Calu3 (cell line): ENCODE measurements at regions not wholly inside any gene's neighbourhood (a gene's known extent, or its start where the extent isn't known, plus 50 kb on each side); places are given as distances from the start of the nearest gene placed in this dataset.
A peak's percentile ranks its signal among the peaks of the same experiment; 100 is the strongest.
"Not testable (repeated sequence)": the region's sequence is repeated elsewhere in the genome, so short reads cannot be mapped to it uniquely, and the experiment has no call there.

Experiments used
- BruUV-seq: library from RNA; stranded (reverse); fragments of 400-500 nt; replicated peaks from 2 replicates; lab custom pipeline; 2021; lab: Mats Ljungman, UMichigan
- CTCF ChIA-PET: fragments of 300-600 bp; sonication (Branson Sonifier 250); formaldehyde crosslinking; loops from one replicate; lab custom pipeline; 2022; ENCODE audit warnings: antibody characterized with exemption; lab: Charles Lee
- DNase-seq: peaks from one replicate; pipeline ENCODE4 v3.0.0; 2022
- H3K27ac Mint-ChIP-seq: one replicate; pipeline ENCODE4 v1.8.0; 2022; ENCODE audit warnings: mixed read lengths; ENCODE audit not compliant: unreplicated experiment
- H3K27me3 Mint-ChIP-seq: one replicate; pipeline ENCODE4 v1.8.0; 2022; ENCODE audit warnings: mixed read lengths; ENCODE audit not compliant: unreplicated experiment
- H3K36me3 Mint-ChIP-seq: one replicate; pipeline ENCODE4 v1.8.0; 2022; ENCODE audit warnings: mild to moderate bottlenecking, moderate library complexity, mixed read lengths; ENCODE audit not compliant: insufficient read depth, unreplicated experiment
- H3K4me1 Mint-ChIP-seq: one replicate; pipeline ENCODE4 v1.8.0; 2022; ENCODE audit warnings: mild to moderate bottlenecking, low read depth, mixed read lengths; ENCODE audit not compliant: unreplicated experiment
- H3K4me3 Mint-ChIP-seq: one replicate; pipeline ENCODE4 v1.8.0; 2022; ENCODE audit warnings: mild to moderate bottlenecking, low read depth, moderate library complexity, mixed read lengths; ENCODE audit not compliant: unreplicated experiment
- H3K9me3 Mint-ChIP-seq: one replicate; pipeline ENCODE4 v1.8.0; 2022; ENCODE audit warnings: low read depth, mixed read lengths; ENCODE audit not compliant: unreplicated experiment
- intact Hi-C: fragments of 100-400 bp; cut with micrococcal nuclease; formaldehyde crosslinking; loops from one replicate; pipeline ENCODE4 v1.10.0; 2022; ENCODE audit not compliant: unreplicated experiment
- TF ChIP-seq, protein P1 (sequence below): fragments of 200-600 bp; IDR thresholded peaks from one replicate; pipeline ENCODE4 v1.8.0; 2022; ENCODE audit warnings: antibody characterized with exemption; ENCODE audit not compliant: unreplicated experiment

DNA sequence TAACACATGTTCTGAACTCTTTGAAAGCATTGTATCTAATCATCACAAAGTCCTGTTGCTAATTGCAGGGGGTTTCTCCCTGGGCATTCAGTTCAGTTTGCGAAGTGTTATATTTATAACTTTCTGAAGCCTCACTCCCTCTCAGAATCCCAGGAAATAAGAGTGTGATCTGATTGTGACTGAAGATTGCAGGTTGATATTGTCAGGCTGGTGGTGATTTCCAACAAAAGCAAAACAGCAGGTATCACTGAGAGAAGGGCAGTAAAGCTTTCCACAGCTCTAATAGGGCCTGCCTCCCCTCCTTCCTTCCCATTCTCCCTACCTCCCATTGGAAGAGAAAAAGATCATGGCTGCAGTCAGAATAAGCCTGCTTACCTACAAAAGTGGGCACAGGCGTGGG lies 466.7 kb upstream of the FSHR start:
- Mint-ChIP-seq H3K36me3 (no peaks in the 10 kb centered on the region), H3K4me3 (no peak overlapping the region), H3K4me1 (no peaks in the 10 kb centered on the region), H3K27ac (no peak overlapping the region), H3K27me3 (no peaks in the 10 kb centered on the region), H3K9me3 (no peaks in the 10 kb centered on the region)
- intact Hi-C loops, result loop anchor here (5.0 kb wide), 1 partner anchor 674 kb away; no protein-coding TSS in a partner anchor
- BruUV-seq, result no TSS peak
- TF ChIP-seq, protein P1, sequence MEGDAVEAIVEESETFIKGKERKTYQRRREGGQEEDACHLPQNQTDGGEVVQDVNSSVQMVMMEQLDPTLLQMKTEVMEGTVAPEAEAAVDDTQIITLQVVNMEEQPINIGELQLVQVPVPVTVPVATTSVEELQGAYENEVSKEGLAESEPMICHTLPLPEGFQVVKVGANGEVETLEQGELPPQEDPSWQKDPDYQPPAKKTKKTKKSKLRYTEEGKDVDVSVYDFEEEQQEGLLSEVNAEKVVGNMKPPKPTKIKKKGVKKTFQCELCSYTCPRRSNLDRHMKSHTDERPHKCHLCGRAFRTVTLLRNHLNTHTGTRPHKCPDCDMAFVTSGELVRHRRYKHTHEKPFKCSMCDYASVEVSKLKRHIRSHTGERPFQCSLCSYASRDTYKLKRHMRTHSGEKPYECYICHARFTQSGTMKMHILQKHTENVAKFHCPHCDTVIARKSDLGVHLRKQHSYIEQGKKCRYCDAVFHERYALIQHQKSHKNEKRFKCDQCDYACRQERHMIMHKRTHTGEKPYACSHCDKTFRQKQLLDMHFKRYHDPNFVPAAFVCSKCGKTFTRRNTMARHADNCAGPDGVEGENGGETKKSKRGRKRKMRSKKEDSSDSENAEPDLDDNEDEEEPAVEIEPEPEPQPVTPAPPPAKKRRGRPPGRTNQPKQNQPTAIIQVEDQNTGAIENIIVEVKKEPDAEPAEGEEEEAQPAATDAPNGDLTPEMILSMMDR, result no peak
- CTCF ChIA-PET, result no interaction called here
- no peak for DNase-seq

DNA sequence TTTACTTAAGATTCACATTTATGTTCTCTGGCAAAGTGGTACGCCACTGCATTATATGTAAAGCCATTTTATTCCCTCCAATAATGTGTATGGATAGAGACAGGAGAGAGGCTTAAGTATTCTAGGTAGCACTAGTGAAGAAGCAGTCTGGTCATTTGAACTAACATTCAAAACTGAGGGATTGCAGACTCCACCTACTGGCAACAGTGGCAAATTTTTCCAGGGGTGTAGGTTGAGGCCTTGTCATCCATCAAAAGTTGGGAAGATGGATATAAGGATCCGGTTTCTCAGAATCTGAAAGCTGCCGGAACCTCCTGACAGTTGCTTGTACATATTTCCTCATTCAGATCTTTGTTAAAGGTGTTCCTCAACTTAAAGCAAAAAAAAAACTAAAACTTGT lies 465.5 kb upstream of the FSHR start:
- Mint-ChIP-seq H3K36me3 (no peaks in the 10 kb centered on the region), H3K4me3 (no peak overlapping the region), H3K4me1 (no peaks in the 10 kb centered on the region), H3K9me3 (no peaks in the 10 kb centered on the region), H3K27me3 (no peaks in the 10 kb centered on the region), H3K27ac (no peak overlapping the region)
- CTCF ChIA-PET, result no interaction called here
- intact Hi-C loops, result loop anchor here (5.0 kb wide), 1 partner anchor 673 kb away; no protein-coding TSS in a partner anchor
- no TSS peak for BruUV-seq
- peak; percentile 0 for DNase-seq
- TF ChIP-seq, protein P1, result no peak

DNA sequence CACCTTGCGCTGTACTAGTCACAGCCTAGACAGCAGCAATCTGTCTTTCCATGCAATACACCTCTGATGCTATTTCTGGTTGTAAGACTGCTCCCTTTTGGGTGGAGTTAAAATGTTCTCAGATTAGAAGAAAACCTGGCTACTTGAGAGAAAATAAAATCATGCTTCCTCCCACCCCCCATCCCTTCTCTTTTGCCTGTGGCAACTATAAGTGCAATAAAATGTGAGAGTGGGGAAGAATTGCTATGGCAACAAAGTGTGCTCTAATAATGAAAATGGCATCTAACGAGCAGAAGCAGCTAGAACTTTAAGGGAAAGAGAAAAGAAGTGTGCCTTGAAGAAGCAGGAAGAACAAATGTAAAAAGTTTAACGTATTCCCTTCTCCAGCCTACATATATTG lies 464.2 kb upstream of the FSHR start:
- CTCF ChIA-PET, result no interaction called here
- Mint-ChIP-seq H3K4me1 (no peaks in the 10 kb centered on the region), H3K27me3 (peaks cover 7% of the 10 kb centered on the region), H3K9me3 (no peaks in the 10 kb centered on the region), H3K27ac (no peak overlapping the region), H3K36me3 (no peaks in the 10 kb centered on the region), H3K4me3 (no peak overlapping the region)
- BruUV-seq, result no TSS peak
- no peak for DNase-seq
- TF ChIP-seq, protein P1, result no peak
- intact Hi-C loops, result no loop called here

DNA sequence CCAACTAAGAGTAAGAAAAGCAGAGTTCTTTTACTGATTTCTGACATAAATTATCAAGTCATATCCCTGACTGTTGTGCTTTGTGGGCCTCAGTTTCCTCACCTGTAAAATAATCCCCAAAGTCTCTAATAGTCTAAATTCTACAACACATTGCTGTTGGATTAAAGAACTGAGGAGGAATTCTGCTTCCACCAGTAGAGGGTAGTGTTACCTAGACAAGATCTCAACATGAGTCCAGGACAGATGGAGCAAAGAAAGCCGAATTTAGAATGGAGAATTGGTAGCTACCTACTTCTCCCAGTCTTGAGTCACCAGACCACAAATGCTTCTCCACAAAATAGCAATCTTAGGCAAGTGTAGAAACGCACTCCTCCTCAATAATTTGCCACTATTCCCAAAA lies 462.5 kb upstream of the FSHR start:
- Mint-ChIP-seq H3K27me3 (peaks cover 7% of the 10 kb centered on the region), H3K9me3 (peaks cover 4% of the 10 kb centered on the region), H3K36me3 (no peaks in the 10 kb centered on the region), H3K27ac (no peak overlapping the region), H3K4me3 (no peak overlapping the region), H3K4me1 (no peaks in the 10 kb centered on the region)
- intact Hi-C loops, result loop anchor here (1.0 to 2.0 kb wide), 3 partner anchors 529 to 874 kb away; no protein-coding TSS in a partner anchor
- peak; percentile 4 for DNase-seq
- CTCF ChIA-PET, result interaction anchor here (0.9 to 1.0 kb wide), 2 partner anchors 528 to 786 kb away, joined by 3 to 4 read pairs; no protein-coding TSS in a partner anchor
- TF ChIP-seq, protein P1, result no peak
- no TSS peak for BruUV-seq

DNA sequence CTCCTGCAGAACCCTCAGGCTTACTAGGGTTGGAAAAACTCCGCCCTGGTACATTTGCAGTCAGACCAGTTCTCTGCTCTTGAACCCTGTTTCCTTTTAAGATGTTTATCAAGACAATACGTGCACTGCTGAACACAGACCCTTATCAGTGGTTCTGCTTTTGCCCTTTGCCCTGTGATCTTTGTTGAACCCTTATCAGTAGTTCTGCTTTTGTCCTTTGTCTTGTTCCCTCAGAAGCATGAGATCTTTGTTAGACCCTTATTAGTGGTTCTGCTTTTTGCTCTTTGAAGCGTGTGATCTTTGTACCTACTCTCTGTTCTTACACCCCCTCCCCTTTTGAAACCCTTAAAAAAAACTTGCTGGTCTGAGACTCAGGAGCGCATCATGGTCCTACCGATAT lies 457.5 kb upstream of the FSHR start:
- H3K27me3 Mint-ChIP-seq, H3K27ac Mint-ChIP-seq, intact Hi-C loops, H3K4me3 Mint-ChIP-seq, H3K9me3 Mint-ChIP-seq, H3K36me3 Mint-ChIP-seq, BruUV-seq, CTCF ChIA-PET, H3K4me1 Mint-ChIP-seq, DNase-seq: not testable (repeated sequence)
